T47D (cell line): ENCODE measurements at regions not wholly inside any gene's neighbourhood (a gene's known extent, or its start where the extent isn't known, plus 50 kb on each side); places are given as distances from the start of the nearest gene placed in this dataset.
"Not testable (repeated sequence)": the region's sequence is repeated elsewhere in the genome, so short reads cannot be mapped to it uniquely, and the experiment has no call there.

Source experiments
- DNase-seq, 2 experiments: peaks; one replicate each; pipeline versions ENCODE4 v3.0.0 to v3.0.0-alpha.2; 2011 to 2012; ENCODE audit warnings: low read depth in 1 of 2, low spot score in 1 of 2
- JUND ChIP-seq: IDR thresholded peaks from 2 replicates; pipeline ENCODE4 v1.6.1; 2012; ENCODE audit warnings: low read depth
- in situ Hi-C: cut with HindIII; loops from 2 replicates; pipeline ENCODE4 v1.10.0; 2016; ENCODE audit warnings: low sequenced_read_pairs, low pct_unique_long_range_greater_than_20kb

DNA sequence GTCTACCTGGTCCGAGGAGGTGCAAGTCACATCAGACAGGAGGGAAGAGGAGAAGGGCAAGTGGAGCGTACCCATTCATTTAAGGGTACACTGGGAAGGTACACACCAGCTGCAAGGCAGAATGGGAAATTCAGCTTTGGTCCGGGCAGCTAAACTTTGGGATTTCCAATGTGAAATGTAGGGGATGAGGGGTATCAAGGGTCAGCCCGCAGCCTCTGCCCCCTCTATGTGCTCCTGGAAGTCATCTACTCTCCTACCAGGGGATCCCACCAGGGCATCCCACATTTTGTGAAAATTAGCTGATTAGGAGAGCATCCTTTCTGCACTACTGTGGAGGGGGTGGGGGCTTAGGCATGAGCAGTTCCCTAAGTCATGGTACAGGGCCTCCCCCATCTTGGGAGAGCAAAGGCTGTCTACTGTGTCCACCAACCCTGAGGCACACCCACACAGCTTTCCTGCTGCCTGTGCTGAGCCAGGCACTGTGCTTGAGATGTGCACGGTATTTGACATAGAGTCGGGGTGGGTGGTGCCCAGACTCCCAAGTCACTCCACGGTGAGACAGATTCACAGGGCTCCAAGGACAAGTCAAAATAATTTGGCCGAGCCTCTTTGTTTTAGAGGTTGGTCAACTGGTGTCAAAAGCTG is 189.1 kb upstream of the SULF2 start:
- in situ Hi-C loops = no loop called here
- no peak for TF ChIP-seq JUND
- no peak for DNase-seq

- in situ Hi-C loops = no loop called here
- DNase-seq = no peak
- no peak for TF ChIP-seq JUND
Measured at GRCh38 chr20:47973519-47974233, 188.4 kb upstream of the SULF2 start.

DNA sequence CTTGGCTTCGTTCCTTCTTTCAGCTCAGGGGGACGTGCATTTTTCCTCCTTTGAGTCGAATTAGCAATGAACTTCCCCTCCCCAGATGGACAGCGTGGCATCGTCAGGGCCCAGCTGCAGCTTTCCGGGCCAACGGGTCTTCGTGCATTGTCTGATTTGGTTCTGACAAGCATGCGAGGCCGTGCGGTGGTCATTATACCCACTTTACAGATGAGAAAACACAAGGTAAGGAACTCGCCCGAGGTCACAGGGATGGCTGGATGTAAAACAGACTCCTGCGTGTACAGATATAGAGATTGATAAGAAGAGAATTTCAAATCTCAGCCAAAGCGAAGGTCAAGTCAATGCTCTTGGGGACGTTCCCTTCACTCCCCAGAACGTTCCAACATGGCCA is 187.6 kb upstream of the SULF2 start:
- in situ Hi-C loops = no loop called here
- DNase-seq = no peak
- TF ChIP-seq JUND = no peak

DNA sequence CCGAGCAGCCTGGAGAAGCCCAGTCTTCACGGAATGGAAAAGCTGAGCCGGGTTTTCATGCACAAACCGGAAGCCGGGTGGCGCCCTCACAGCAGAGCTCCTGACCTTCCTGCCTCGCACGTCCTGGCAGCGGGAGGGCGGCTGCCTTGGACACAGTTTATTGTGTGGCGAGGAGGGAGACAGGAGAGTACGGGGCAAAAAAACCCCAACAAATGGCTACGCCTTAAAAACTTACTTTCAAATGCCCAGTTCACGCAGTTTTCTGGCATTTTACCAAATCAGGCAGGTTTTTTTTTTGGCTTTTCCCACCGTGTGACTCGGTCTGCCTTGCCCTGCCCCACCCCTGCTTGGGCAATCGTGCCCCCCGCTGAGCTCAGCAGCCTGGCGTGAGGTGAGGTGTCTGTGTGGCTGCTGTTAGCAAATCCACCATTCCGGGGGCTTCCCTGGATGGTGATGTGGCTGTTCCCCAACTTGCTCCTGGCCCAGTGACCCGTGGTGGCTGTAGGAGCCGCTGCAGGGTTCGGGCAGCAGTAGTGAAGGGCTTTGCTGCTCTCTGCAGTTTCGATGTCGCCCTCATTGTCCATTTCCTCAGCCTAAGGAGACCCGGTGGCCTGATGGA is 187.1 kb upstream of the SULF2 start:
- DNase-seq, in situ Hi-C loops: not testable (repeated sequence)

GRCh38 chr20:47971058-47971791 is 185.9 kb upstream of the SULF2 start:
- no peak for DNase-seq
- in situ Hi-C loops = no loop called here
- TF ChIP-seq JUND = no peak

DNA sequence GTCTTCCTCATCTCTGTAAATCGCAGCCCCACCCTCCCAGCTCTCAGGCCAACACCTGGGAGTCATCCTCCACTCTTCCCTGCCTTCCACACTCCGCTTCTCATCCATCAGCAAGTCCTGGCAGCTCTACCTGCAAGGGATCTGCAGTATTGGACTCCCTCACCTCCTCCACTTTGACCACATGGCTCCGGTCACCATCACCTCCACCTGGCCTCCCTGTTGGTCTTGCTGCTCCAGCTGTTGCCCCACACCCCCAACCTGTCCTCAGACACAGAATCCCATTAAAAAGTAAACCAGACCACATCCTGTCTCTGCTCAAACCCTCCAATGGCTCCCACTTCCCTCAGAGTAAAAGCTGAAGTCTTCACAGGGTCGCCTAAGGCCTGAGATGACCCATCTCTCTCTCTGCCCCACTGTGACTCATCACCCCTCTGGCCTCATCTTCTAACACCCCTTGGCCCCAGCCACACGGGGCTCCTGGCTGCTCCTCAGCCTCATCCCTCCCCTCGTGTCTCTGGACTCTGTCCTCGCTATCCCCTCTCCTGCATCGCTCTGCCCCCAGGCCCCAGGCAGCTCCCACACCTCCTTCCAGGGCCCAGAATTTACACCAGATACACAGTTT is 185.1 kb upstream of the SULF2 start:
- DNase-seq = no peak
- in situ Hi-C loops = no loop called here
- TF ChIP-seq JUND = no peak

GRCh38 chr20:47969426-47969825 is 184.1 kb upstream of the SULF2 start:
- no peak for TF ChIP-seq JUND
- DNase-seq = no peak
- in situ Hi-C loops = no loop called here

- DNase-seq = no peak
- in situ Hi-C loops = no loop called here
- TF ChIP-seq JUND = no peak
Measured at GRCh38 chr20:47968541-47969310, 183.4 kb upstream of the SULF2 start.

- DNase-seq = no peak
- in situ Hi-C loops = no loop called here
- TF ChIP-seq JUND = no peak
Measured at GRCh38 chr20:47964149-47964548, 178.9 kb upstream of the SULF2 start.

DNA sequence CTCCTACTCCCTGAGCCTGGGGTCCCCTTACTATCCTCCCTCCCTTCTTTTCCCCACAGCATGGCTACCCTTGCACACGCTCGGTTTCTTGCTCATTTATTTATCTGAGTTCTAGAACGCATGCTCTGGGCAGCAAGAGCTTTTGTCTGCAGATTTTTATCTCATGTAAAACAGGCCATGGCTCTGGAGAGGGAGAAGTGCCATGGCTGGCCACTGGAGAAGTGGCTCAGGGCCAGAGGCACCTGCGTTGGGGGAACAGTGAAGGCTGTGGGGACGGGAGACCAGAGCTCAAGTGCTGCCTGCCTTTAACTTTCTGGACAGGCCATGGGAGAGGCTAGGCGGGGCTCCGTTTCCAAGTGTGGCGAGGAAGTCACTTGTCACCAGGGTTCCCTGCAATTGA is 177.7 kb upstream of the SULF2 start:
- in situ Hi-C loops = no loop called here
- TF ChIP-seq JUND = no peak
- no peak for DNase-seq

DNA sequence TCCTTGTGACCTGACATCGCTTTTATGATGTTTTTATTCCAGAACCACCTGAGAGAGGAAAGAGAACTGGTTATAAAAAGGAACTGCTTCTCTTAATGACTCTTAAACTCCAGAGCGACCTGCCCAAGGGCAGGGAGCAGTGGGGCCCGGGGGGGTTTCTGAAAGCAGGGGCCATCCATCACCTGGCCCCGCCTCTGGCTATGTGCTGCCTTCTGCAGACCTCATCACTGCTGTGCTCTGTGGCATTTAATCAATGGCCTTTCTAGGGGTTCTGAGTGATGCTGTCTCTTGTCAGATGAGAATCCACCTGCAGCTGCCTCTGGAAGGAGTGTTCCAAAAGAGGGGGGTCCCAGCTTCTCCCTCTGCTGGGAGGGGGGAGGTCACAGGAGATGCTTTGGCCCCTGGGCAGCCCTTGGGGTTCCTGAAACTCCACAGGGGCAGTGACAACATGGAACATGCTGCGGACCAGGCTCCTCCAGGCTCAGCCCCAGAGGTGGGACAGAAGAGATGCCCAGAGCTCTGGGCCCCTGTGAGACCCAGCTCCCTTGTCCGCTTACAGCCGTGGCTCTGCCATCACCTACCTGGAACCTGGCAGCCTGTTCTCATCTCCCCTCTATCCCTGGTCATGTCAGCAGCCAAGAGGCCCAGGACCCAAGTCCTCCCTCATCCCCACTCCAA is 177.1 kb upstream of the SULF2 start:
- in situ Hi-C loops = no loop called here
- DNase-seq = no peak
- no peak for TF ChIP-seq JUND
